Fibroblast of pulmonary artery (primary cell): ENCODE measurements at regions not wholly inside any gene's neighbourhood (a gene's known extent, or its start where the extent isn't known, plus 50 kb on each side); places are given as distances from the start of the nearest gene placed in this dataset.
"Not testable (repeated sequence)": the region's sequence is repeated elsewhere in the genome, so short reads cannot be mapped to it uniquely, and the experiment has no call there.

Source experiments
- DNase-seq: peaks from one replicate; pipeline ENCODE4 v3.0.0-alpha.2; 2010; ENCODE audit warnings: low read depth
- H3K4me3 ChIP-seq: replicated peaks from 2 replicates; pipeline ENCODE4 v1.5.1; 2011; ENCODE audit warnings: low read depth, mild to moderate bottlenecking, control low read depth, low read length, moderate library complexity
- CTCF ChIP-seq: IDR thresholded peaks from 2 replicates; pipeline ENCODE4 v1.5.1; 2011; ENCODE audit warnings: mild to moderate bottlenecking, control low read depth, low read length, inconsistent platforms; ENCODE audit errors: missing control alignments

DNA sequence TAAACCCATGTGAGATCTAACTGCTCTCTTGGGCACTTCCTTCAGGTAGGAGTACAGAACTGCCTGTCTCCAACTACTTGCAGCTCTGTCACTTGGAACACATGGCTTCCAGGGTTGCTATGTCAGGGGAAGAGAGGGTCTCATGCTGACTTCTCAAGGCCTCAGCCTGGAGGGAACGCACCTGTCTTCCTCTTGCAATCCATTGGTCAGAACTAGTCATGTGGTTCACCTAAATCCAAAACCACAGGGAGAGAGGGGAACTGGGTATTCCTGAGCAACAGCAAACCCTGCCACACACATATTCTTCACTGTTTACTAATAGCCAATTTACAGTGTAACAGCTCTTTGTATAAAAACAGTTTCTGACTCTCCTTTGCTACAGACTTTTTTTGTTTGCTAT, 206.1 kb downstream of the KCNJ2 start:
- no peak for DNase-seq
- no peak for TF ChIP-seq CTCF

GRCh38 chr17:70375813-70376770, 206.8 kb downstream of the KCNJ2 start:
- DNase-seq = no peak
- TF ChIP-seq CTCF = no peak
- H3K4me3 ChIP-seq = no peak overlapping the region

More for the DNA sequence above, 206.1 kb downstream of the KCNJ2 start:
- no peak overlapping the region for H3K4me3 ChIP-seq

DNA sequence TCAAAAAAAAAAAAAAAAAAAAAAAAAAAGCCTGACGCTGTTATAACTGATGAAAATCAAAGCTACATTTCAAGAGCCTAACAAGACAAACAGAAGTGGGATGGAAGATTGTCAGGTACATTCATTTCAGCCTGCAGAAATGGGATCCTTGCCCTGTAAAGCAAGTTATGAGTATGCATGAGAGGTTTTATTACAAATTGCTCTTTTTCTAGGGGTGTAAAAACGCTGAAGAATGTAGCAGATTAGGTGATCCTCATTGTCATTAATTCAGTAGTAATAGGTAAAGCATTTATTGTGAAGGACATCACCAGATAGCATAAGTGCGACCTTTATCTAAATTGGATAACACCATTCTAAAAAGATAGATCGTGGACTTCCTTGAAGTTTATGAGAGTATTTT, 208.3 kb downstream of the KCNJ2 start:
- DNase-seq = no peak
- H3K4me3 ChIP-seq = no peak overlapping the region
- no peak for TF ChIP-seq CTCF

GRCh38 chr17:70378076-70378475, 208.7 kb downstream of the KCNJ2 start:
- no peak for DNase-seq
- TF ChIP-seq CTCF = no peak

DNA sequence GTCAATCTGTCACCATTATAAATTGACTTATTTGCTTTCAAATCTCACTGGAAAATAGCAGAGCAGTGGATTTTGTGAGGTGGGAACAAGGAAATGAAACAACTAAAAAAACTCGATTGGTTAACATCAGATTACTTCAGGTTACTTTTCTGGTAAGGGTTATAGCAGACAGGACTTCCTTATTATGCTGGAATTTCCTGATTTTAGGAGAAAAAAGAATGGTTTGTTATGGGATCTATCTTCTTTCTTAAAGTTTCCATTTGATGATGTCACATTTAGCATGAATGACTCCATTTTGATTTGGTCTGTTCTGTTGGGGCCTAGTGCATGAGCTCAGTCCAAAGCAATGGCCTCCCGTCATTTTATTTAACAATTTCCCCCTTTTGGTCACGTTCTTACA, 210.6 kb downstream of the KCNJ2 start:
- DNase-seq = no peak
- no peak overlapping the region for H3K4me3 ChIP-seq
- no peak for TF ChIP-seq CTCF

More at GRCh38 chr17:70378076-70378475, 208.7 kb downstream of the KCNJ2 start:
- H3K4me3 ChIP-seq = no peak overlapping the region

- H3K4me3 ChIP-seq, DNase-seq: not testable (repeated sequence)
These were observed 212.6 kb downstream of the KCNJ2 start for GRCh38 chr17:70381916-70382315.

GRCh38 chr17:70388326-70388725, 219.0 kb downstream of the KCNJ2 start:
- no peak overlapping the region for H3K4me3 ChIP-seq
- no peak for TF ChIP-seq CTCF
- DNase-seq = no peak

DNA sequence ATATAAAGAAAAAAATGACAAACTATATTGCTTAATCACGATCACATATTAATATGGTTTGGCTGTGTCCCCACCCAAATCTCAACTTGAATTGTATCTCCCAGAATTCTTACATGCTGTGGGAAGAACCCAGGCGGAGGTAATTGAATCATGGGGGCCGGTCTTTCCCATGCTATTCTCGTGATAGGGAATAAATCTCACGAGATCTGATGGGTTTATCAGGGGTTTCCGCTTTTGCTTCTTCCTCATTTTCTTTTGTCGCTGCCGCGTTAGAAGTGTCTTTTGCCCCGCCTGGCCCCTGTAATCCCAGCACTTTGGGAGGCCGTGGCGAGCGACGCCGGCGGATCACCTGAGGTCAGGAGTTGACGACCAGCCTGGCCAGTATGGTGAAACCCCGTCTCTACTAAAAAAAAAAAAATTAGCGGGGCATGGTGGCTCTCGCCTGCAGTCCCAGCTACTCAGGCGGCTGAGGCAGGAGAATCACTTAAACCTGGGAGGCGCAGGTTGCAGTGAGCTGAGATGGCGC, 220.0 kb downstream of the KCNJ2 start:
- DNase-seq = not testable (repeated sequence)

More for the DNA sequence above, 220.0 kb downstream of the KCNJ2 start:
- H3K4me3 ChIP-seq = not testable (repeated sequence)
